Activated T-helper 1 cell treated with anti-CD3 and anti-CD28 coated beads, Interleukin-2, amount 50 U/mL, for 16 hours (primary cell): ENCODE measurements at regions not wholly inside any gene's neighbourhood (a gene's known extent, or its start where the extent isn't known, plus 50 kb on each side); places are given as distances from the start of the nearest gene placed in this dataset.
"Not testable (repeated sequence)": the region's sequence is repeated elsewhere in the genome, so short reads cannot be mapped to it uniquely, and the experiment has no call there.

Experiments
- DNase-seq, 2 donors: peaks; one replicate each; pipeline ENCODE4 v3.0.0-alpha.2; 2020; ENCODE audit warnings: low read depth in 1 of 2, low spot score in 1 of 2

GRCh38 chr15:77910030-77910911, 167.2 kb downstream of the TBC1D2B start:
- DNase-seq: peak; percentile 50 to 55

DNA sequence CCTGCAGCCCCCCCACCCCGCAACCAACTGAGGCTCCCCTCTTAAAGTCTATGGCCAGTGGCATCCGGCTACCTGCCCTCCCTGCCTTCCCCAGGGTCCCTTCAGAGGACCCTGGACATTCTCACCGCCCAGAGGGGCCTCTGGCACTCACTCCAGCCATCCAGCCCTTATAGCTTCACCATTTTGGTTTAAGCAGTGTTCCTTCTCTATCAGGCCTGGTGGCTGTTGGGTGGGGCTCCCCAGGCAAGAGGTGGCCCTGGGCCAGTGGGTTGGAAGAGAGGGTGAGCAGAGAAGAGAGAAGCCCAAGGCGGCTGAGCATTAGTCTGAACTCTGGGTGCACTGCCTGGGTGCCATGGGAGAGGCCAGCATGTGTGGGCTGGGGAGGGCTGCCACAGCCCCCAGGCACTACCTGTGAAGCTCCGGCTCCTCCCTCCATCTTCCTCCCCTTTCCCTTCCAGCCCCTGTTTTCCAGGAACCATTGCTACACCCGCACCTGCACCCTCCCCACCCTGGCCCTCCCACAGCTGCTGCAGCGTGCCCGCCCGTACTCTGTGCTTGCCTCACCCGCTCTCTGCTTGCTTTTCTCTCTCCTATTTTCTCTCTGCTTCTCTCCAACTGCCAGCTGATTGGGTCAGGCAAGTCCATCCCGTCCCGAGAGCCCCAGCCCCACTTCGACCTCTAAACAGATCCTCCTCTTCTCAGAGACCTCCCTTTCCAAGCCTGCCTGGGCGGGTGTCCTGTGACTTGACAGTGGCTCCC, 168.2 kb downstream of the TBC1D2B start:
- DNase-seq: no peak

- not testable (repeated sequence) for DNase-seq
Observed at GRCh38 chr15:77908752-77909111, 168.8 kb downstream of the TBC1D2B start.

GRCh38 chr15:77907824-77908751, 169.4 kb downstream of the TBC1D2B start:
- peak in 1 of 2 donors; percentile 13 for DNase-seq

DNA sequence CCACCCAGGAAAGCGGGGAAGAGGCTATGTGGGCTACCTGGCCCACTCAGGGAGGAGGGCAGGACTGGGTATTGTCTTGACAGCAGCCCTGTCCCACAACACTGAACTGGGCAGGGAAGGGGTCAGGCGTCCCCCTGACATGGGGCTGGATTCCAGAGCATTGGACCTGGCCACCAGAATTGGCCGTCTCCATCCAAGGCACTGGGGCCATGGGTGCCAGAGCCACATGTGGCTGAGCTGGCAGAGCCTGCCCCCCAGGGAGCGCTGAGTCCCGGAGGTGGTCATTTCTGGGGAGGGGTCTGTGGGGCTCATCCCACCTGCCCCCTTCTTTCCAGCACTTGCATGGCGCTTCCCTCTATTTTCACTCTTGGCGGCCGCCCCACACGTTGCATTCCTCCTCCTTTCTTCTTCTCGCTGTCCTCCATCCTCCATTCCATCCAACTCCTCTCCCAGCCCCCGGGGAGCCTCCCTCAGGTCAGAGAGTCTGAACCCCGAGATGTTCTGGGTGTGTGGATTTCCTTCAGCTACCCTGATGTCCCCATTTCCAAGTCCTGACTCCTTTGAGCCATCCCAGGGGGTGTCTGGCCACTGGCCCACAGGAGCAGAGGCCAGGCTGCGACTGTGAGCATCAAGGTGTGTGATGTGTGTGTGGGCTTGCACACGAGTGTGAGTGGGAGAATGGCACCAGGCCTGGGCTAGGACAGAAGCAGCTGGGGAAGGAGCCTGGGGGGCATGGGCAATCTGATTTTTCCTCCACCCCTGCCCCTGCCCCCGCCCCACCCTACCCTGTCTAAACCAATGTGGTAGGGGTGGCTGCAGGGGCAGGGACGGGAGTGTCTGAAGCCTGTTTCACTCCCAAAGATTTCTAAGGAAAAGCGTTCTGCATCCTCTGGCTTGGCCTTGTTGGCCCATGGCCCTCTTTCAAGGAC, 171.2 kb downstream of the TBC1D2B start:
- not testable (repeated sequence) for DNase-seq

DNA sequence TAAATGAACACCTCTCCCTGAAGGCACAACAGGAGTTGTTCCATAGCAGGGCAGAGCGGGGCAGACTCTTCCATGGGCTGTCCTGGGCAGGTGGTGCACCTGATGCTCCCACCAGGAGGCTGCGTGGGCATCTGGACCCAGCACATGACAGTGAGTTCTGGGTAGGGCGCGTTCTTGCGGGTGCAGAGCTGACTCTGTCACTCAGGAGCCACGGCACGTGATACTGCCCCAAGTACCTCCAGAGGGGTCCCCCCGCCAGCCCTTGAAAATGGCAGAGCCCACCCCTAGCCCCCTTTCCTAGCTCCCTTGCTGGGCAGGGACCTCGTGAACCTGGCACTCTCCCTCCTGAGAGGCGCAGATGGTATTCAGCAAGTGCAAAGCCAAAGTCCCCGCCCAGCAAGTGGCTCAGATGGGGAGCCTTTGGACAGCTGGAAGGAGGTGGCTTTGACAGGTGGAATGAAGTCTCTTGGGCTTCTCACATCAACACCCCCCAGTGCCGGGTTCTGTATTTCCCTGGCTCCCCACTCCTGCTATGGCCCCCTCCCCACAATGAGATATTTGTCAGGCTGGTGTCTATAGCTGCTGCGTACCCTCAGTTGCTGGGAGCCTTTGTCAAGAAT, 172.1 kb downstream of the TBC1D2B start:
- no peak for DNase-seq

DNA sequence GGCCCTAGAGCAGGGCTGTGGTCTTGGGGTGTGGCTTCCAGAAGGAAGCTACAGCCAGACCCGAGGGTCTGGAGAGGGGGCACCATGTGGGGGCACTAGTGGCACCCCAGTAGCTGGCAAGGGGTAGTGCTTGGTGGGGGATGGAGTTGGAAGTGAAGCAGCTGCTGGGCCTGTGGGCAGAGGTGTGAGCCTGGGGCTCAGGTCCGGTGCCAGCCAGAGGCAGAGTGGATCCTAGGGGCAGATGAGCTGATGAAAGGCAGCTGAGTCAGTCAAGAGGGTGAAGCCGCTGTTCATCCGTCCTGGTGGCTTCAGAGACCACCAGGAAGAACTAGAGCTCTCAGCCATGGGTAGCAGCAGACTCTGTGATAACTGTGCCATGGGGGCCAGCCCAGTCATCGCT, 172.6 kb downstream of the TBC1D2B start:
- no peak for DNase-seq

DNA sequence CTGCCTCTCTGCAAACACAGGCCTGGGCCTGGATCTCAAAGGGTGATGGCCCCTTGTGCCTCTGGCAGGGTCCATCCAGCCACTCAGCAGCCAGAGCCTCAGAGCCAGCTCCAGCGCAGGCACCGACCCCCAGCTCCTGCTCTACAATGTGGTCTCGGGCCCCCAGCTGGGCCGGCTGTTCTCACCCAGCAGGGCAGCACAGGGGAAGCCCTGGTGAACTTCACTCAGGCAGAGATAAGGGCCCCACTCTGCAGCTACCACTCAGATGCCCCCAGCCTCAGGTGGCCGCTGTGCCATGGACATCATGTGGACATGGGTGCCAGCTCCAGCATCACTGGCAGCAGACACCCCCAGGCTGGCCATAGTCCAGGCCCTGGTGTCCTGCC, 173.1 kb downstream of the TBC1D2B start:
- no peak for DNase-seq

- not testable (repeated sequence) for DNase-seq
Observed at GRCh38 chr15:77903761-77904435, 173.6 kb downstream of the TBC1D2B start.

DNA sequence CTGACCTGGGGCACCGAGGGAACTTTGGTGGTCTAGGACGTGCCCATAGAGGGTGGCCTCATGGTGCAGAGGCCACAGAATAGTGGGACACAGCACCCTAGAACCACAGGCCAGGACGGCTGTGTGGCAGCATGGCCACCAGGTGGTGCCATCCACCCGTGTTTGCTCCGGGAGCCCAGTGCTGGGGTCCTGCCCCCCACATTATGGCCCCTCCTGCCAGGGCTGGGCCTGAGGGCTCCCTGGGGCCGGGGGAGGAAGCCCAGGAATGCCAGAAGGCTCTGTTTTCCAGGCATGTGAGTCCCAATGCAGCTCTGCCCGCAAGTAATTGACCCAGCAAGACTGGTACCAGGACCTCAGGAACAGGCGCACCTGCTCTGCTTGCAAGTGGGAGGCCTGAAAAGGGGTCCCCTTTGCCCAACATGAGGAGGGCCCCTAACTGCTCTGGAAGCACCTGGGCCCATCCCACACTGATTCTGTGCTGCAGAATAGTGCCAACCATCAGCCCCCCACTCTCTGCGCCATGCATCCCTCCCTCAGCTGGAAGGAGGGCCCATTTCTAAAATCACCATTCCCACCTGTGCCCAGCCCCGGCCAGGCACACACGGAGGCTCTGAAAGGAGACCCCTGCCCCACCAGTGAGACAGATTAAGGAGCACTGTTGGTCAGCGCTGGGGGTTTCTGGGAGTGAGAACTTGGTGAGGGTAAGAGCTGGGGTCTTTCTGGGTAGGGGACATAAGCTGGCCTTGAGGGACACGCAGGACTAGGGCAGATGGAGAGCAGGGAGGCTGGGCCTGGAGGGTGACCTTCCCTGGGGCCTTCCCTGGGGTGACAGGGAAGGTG, 174.4 kb downstream of the TBC1D2B start:
- not testable (repeated sequence) for DNase-seq

DNA sequence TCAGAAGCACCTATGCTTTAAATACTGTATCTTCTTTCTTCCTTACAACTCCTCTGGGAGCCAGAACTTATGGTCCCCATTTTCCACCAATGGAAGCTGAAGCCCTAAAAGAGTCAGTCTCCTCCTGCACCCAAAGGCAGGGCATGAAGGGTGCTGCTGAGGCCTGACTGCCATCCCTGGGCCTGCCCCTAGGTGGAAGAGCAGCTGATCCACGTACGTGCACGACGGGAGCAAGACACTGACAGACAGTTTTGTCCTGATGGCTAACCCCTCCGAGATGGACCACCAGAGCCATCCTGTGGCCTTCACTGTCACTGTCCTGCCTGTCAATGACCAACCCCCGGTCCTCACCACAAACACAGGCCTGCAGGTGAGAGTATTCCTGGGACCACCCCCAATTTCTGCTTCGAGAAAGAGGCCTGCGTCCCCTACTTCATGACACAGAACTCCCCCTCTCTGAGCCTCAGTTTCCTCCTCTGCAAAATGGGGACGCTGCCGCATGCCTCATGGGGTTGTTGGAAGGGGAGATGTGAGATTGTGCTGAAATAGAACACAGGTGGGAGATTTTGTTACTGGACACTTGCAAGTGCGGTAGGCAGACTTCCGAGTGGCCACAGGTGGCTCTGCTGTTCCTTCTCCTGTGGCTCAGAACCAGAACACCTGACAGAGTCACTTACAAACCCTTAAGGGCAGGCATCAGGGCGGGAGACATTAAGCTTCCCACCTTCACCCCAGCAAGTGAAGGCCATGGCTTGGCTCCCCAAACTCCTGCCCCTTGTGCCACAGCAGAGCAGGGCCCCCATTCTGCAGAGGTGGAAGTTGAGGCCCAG, 175.4 kb downstream of the TBC1D2B start:
- DNase-seq: no peak

DNA sequence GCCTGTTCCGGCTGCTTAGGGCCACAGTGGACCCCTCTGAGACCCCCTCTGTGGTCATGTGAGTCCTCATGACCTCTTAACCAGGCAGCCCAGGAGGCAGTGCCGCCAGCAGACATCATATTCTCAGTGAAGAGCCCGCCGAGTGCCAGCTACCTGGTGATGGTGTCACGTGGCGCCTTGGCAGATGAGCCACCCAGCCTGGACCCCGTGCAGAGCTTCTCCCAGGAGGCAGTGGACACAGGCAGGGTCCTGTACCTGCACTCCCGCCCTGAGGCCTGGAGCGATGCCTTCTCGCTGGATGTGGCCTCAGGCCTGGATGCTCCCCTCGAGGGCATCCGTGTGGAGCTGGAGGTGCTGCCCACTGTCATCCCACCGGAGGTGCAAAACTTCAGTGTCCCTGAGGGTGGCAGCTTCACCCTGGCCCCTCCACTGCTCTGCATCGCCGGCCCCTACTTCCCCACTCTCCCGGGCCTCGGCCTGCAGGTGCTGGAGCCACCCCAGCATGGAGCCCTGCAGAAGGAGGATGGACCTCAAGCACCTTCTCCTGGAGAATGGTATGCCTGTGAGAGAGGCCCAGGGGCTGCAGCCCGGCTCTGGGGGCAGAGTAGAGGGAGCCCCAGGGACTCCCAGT, 176.1 kb downstream of the TBC1D2B start:
- DNase-seq: no peak

DNA sequence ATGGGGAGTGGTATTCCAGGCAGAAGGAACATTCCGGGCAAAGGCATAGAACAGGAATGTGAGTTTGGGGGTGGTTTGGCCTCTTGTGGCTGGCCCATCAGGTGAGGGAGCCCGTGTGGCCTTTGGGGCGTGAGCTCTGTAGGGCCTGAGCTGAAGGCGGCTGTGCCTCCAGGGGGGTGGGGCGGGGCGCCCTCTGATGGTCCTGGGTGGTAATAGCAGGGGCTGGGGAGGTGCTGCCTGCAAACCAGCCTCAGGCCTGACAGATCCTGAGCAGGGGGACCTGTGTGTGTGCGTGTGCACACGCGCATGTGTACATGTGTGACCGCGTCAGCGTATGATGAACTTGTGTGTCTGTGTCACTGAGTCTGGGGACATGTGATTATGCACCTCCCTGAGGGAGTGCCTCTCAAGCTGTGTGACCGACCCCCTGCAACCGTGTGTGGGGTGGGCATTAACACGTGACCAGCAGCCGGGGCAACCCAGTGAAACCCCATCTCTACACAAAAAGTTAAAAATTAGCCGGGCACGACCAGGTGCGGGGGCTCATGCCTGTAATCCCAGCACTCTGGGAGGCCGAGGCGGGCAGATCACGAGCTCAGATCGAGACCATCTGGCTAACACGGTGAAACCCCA, 177.1 kb downstream of the TBC1D2B start:
- peak in 1 of 2 donors; percentile 13 for DNase-seq

DNA sequence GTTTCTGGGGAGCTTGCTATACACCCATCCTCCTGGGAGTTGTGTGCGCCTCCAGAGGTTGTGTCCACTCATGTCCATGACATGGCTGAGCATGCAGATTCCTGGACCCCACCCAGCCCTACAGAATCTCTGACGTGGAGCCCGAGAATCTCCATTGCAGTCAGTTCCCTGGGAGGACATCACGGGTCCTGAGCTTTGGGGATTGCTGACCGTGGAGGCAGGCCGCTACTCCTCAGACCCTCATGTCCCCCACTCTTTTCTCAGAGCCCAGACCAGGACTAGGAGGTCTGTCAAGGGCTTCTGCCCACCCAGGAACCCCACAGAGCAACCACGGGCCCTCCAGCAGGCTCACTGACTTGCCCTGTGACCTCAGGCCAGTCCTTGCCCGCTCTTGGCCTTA, 177.7 kb downstream of the TBC1D2B start:
- not testable (repeated sequence) for DNase-seq

DNA sequence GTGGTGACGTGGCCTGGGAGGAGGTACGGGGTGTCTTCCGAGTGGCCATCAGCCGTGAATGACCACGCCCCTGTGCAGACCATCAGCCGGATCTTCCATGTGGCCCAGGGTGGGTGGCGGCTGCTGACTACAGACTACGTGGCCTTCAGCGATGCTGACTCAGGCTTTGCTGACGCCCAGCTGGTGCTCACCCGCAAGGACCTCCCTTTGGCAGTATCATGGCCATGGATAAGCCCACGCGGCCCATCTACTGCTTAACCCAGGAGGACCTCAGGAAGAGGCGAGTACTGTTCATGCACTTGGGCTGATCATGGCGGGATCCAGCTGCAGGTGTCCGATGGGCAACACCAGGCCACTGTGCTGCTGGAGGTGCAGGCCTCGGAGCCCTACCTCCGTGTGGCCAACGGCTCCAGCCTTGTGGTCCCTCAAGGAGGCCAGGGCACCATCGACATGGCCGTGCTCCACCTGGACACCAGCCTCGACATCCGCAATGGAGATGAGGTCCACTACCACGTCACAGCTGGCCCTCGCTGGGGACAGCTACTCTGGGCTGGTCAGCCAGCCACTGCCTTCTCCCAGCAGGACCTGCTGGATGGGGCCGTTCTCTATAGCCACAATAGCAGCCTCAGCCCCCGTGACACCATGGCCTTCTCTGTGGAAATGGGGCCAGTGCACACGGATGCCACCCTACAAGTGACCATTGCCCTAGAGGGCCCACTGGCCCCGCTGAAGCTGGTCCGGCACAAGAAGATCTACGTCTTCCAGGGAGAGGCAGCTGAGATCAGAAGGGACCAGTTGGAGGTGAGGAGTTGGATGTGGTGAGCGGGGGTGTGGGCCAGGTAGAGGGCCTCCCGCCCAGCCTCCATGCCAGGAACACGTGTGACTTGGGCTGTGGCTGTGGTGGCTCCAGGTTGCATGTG, 178.4 kb downstream of the TBC1D2B start:
- no peak for DNase-seq
